ENCODE measurements at regions not wholly inside any gene's neighbourhood (a gene's known extent, or its start where the extent isn't known, plus 50 kb on each side); places are given as distances from the start of the nearest gene placed in this dataset.

DNA sequence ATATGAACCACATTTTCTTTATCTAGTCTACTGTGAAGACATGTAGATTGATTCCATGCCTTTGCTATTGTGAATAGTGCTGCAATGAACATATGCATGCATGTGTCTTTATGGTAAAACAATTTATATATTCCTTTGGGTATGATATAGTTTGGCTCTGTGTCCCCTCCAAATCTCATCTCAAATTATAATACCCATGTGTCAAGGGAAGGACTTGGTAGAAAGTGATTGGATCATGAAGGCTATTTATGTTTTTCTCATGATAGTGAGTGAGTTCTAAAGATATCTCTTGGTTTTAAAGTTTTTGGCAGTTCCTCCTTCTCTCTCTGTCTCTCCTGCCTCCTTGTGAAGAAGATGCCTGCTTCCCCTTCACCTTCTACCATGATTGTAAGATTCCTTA lies 248.7 kb downstream of the GPR37 start:
- ChIA-PET CTCF (no interaction called here), POLR2A (no interaction called here)

DNA sequence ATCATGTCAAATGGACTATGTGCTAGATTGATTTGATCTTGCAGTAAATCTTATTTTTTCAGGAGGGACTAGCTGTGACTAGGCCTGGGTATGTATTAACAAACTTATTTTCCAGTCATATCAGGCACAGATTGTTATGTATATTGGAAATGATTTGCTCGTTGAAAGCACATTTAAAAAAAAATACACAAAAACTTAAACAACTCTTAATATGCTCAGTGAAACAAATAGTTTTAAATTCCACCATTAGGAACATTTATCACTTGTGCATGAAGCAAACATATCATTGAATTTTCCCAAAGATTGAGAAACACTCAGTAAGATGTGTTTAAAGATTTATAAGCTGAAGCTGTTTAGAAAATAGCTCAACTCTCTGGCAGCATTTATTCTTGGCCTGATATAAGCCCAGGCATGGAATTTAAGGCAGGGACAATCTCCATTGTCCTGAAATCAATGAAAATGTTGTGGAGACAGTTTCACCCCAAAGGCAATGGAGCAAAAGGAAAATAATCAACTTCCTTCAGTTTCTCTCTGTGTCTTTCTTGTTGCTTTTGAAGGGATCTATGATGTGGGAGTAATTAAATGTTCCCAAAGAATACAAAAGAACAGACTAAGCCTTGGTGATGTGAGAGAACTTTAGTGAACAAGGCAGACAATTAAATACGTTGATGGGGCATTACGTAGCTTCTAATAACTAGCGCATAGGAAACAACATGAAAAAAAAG lies 250.3 kb downstream of the GPR37 start:
- POLR2A ChIA-PET, result no interaction called here
- CTCF ChIA-PET, result no interaction called here

DNA sequence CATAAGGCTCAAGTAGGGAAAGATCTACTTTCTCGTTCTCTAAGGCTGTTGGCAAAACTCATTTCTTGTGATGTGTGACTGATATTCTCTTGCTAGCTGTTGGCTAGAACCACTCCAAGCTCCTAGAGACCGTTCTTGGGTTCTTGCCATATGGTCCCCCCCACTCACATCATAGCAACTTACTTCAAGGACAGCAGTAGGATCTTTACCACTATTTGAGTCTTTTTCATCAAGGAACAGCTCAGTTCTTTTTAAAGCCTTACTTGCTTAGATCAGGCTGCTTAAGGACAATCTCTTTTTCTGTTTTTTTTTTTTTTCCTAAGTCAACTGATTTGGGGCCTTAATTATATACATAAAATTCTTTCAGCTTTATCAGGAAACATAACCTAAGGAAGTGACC lies 251.1 kb downstream of the GPR37 start:
- ChIA-PET CTCF (no interaction called here), POLR2A (no interaction called here)

DNA sequence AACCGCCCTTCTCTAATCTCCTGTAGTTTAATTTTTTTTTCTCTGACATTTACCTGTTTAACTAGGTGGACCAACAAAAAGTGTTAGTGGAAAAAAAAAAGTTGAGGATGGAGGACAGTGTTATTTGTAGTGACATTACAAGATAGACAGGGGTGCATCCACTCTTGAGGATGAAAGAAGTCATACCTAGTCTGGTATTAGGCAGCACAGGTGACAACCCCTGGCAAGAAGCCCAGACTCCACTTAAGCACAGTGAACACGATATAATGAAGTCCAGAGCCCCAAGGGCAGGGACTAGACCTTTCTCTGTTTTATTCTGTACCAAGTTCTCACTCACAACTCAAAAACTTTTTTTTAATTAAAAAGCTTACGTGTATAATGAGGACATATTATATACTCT lies 268.4 kb downstream of the GPR37 start:
- ChIA-PET CTCF (interaction anchor here (0.5 kb wide), 1 partner anchor 371 kb away, joined by 3 read pairs; no protein-coding TSS in a partner anchor), POLR2A (no interaction called here)

DNA sequence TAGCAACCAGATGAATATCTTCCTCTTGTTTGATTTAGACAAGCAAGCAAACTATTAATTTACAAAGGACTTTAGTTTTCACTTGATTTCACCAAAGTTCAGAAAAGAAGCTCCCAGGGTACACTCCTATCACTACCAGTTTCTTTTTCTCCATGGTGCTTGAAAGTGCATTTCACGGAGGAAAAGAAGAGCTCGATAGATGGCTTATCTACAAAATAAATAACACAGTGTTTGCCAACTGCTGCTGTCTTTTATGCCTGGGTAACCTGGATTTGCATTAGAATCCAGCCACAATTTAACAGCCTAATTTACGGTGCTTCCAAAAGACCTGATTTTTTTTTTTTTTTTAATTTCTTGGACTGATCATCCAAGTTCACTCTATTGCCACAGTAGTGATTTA lies 275.7 kb downstream of the GPR37 start:
- ChIA-PET POLR2A (no interaction called here), CTCF (interaction anchor here (0.6 kb wide), 1 partner anchor 658 kb away, joined by 3 read pairs; no protein-coding TSS in a partner anchor)

DNA sequence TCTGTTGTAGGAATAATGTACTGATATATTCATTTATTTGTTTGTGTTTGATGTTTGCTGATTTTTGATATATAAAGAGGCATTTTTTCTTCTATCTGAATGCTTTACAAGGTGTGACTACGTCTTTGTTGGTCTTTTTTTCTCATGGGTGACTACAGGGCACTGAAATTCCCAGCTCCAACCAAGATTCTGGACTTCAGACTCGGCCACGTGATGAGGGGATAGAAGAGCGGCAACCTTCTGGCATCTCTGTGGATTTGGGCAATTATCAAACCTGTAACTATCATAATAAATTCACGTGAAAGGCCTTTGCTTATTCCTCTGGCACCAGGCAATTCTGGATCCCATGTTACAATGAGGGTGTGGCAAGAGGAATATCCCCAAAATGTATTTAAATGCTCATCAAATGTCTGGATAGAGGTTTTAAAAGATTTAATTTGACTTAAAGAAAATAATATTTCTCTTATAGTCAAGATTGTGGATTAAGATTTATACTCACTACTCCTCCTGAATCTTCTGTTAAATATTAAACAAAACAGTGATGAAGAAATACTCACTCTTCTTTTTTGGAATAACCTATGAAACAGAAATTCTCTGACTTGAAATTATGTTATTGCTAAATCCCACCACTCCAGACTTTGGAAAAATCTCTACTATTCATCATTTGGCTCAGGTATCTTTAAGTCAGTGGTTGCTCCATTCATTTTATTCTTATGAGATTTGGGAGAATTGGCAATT lies 276.3 kb downstream of the GPR37 start:
- ChIA-PET CTCF (interaction anchor here (0.6 kb wide), 1 partner anchor 658 kb away, joined by 3 read pairs; no protein-coding TSS in a partner anchor), POLR2A (no interaction called here)

DNA sequence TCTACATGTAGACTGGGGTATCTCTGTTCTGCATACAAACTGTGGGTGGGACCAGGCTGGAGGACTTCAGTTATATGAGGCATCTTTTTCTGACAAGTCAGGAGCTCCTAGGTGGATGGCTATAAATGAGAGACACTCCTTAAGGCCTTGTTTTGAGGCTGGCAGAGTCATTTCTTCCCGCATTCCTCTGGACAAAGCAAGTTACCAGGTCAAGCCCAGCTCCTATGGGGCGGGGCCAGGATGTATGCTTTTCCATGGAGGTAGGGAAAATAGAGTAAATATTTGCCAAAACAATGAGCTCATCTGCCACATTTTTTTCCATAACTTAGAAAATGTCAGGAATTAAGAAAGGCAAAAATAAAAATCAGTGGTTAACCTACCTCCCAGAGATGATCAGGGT lies 283.4 kb downstream of the GPR37 start:
- ChIA-PET POLR2A (no interaction called here), CTCF (no interaction called here)

DNA sequence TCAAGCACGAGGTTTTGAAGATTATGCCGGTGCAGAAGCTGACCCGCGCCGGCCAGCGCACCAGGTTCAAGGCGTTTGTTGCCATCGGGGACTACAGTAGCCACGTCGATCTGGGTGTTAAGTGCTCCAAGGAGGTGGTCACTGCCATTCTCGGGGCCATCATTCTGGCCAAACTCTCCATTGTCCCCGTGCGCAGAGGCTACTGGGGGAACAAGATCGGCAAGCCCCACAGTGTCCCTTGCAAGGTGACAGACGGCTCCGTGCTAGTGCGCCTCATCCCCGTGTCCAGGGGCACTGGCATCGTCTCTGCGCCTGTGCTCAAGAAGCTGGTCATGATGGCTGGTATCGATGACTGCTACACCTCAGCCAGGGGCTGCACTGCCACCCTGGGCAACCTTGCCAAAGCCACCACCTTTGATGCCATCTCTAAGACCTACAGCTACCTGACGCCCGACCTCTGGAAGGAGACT lies 284.7 kb downstream of the GPR37 start:
- ChIA-PET POLR2A (no interaction called here), CTCF (no interaction called here)

DNA sequence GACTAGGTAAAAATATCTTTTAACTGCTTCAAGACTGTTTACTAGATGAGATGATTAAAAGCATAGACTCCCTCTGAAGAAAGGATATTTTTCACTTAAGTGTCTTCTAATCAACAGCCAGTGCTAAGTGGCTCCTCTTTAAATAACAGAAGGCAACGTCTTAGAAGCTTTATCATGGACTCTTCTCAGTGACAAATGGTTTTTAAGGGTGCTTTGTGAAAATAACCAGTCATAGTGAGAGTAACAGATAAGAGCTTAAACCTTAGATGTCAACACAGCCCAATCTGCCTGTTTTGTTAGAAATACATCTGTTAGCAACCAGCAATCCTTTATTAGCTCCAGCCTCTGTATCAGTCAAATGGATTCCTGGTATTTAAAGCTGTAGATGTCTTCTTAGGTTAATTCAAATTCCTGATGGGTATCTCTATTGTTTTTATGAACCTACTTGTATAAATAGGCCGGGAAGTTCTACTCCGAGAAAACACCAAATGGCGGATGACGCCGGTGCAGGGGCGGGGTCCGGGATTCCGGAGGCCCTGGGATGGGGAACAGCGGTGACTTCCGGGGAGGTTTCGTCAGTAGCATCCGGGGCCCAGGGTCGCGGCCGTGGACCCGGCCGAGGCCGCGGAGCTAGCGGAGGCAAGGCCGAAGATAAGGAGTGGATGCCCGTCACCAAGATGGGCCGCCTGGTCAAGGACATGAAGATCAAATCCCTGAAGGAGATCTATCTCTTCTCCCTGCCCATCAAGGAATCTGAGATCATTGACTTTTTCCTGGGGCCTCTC lies 285.4 kb downstream of the GPR37 start:
- POLR2A ChIA-PET, result no interaction called here
- CTCF ChIA-PET, result no interaction called here

DNA sequence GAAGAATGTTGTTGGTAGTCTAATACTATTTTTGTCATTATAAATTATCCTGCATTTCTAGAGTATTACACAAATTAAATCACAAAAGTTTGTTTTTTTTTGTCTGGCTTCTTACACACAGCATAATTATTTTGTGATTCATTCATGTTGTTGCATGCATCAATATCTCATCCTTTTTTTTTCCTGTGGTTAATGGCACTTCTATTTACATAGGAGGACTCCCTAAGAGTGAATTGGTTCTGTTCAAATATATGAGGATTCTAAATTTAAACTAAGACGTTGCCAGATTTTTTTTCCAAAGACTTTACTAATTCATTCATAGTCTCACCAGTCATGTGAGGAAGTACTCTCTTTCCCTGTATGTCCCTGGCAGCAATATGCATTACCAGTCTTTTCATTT lies 303.3 kb downstream of the GPR37 start:
- POLR2A ChIA-PET, result no interaction called here
- CTCF ChIA-PET, result no interaction called here

DNA sequence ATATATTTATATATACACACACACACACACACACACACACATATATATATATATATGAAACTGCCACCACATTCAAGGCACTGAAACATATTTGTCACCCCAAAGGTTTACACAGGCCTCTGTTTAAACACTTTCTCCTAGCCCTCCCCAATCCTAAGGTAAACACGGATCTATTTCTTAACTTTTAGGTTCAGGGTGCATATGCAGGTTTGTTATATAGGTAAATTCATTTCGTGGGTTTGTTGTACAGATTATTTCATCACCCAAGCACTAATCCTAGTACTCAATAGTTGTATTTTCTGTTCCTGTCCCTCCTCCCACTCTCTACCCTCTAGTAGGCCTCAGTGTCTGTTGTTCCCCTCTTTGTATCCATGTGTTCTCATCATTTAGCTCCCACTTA lies 305.0 kb downstream of the GPR37 start:
- ChIA-PET POLR2A (no interaction called here), CTCF (no interaction called here)

DNA sequence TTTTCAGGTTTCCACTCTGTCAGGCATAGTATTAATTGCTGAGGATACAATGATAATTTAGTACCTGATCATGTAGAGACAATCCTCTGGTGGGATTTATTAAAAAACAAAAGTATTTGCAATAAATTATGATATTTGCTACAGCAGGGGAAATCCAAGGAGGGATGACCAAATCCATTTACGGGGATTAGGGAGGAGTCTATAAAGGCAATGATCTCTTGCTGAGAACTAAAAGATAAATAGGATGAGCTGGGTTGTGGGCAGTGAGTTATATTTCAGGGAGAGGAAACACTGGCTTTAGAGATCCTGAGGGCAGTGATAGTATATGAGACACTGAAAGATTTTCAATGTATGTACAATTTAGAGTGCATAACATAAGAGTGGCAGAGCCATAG lies 305.5 kb downstream of the GPR37 start:
- POLR2A ChIA-PET, result no interaction called here
- CTCF ChIA-PET, result no interaction called here

DNA sequence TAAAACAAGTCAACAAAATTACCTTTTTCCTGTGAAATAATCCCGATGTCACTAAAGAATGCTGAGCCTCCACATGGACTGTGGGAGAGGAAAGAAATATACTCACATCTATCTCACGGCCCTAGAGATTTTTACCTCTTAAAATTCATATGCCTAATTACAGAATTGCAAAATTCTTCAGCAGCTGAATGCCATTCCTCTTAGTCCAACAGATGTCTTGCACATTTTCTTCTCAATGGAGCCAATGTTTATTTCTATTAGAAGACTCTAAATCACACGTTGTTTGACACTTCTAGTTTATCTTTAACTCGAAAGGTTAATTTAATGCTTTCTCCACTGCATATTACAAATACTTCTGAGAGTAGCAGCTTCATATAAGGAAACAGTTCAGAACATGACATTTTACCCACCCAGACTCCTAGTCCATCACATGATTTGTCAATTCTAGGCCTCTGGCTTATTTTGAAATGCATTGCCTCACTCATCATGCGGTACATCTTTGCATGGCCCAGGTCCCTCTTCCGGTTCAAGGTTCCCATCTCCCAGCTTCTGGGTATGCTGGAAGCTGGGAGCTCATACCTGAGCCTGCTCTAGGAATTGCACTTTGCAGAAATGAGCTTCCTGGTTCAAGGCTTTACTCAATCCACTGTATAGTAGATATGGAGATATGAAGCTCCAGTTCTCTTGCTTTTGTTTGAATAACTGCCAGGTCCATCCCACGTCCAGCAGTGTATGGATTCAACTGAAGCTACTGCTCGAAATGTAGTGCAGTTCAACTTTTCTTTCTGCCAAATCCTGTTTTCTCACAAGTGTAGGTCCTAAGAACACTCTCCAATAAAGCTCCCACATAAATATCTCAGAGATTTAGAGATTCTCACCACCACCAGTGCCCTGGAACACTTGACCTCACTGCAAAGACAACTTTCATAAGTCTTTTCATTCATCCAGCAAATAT lies 306.2 kb downstream of the GPR37 start:
- POLR2A ChIA-PET, result no interaction called here
- CTCF ChIA-PET, result no interaction called here

DNA sequence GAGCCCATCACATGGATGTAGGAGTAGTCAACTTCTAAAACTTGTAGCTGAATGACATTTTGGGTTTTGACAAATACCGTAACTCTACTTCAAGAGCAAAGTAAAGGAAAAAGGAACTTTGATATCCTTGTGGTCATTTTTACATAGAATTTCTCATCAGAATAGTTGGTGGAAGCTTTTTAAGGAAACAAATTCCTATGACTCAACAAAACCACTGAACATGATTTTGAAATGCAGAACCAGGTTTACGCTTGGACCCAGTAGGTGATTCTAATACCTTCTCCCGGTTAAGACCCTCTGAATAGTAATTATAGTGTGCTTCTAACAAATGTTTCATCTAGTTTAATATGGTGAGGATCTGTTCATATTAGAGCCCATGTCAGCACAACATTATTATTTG lies 307.8 kb downstream of the GPR37 start:
- POLR2A ChIA-PET, result no interaction called here
- CTCF ChIA-PET, result no interaction called here

DNA sequence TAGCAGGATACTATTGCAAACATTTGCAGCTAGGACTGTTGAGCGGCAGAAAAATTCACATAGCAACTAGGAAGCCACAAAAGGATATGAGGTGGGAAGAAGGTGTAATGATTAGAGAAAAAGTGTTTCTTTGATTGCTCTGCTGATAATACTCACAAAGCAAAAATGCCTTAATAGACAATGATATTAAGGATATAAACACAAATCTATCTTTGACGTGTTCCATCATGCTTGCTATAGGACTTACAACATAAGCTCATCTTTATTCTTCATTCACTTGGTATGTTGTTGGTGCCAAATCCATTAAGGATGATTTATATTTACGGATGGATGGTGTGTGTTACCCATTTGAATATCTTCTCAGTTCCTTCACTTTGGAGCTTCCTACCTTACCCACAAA lies 309.3 kb downstream of the GPR37 start:
- CTCF ChIA-PET, result no interaction called here
- POLR2A ChIA-PET, result no interaction called here

DNA sequence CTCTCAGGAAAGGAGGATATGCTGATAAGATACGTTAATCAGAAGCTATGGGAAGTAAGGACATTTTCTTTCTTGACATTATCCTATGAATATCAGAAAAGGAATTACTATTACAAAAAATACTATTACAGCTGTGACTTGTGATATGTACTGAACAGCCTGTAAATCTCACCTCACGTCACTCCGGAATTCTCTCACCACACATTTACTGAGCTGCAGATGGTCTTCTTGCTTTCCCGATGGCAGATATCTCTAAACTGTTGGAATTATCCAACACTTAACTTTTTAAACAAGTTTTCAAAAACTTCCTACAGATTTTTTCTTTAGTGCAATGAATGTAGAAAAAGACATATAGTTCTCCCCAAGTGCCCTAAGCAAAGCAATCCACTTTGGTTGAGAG lies 313.4 kb downstream of the GPR37 start:
- ChIA-PET CTCF (no interaction called here), POLR2A (no interaction called here)

DNA sequence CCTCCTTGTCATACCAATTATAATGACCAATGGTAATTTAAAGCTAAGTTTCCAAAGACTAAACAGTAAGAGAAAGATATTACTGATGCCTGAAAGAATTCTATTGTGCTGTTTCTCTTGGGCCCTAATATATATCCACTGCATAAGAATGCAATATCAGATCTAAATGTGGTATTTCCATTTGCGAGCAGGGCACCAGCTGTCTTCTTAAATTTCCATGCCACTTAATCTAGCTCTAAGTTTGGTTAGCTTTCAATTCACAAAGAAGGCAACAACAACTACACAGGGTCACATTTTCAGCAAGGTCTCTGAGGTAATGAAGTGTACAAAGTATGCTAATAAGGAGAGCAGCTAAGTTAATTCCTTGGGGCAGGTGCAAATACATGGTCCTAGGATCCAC lies 315.7 kb downstream of the GPR37 start:
- ChIA-PET CTCF (no interaction called here), POLR2A (no interaction called here)

DNA sequence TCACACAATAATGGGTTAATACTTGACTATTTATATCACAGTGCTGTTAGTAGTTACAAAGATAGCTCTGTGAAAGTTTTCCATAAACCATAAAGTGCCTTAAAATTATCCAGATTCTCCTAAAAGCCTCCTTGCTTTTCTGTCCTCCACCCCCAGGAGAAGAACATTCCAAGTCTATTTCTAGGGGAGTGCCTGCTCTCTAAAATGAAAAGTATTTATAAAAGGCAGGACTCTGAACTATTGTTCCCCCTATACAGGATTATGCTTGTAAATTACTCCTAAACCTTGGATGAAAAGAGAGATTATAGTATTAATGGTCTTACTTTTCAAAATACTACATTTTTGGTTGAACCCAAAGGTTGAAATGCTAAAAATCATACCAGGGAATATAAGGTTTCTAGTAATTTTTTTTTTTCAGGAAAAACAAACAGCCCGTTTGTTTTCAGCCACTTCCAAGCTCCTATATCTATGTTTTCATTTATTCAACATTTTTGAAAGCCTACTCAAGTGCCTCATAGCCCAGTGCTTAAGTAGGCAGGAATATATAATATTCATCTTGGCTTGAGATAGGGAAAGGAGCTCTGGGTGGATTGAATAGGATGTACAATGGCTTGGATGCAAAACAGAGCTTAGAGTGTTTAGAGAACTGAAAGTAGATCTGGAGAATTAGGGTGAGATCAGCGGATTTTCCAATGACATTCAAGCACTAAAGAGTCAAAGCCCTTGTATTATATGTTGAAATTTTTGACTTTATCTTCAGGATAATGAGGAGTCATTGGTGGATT lies 320.7 kb downstream of the GPR37 start:
- POLR2A ChIA-PET, result no interaction called here
- CTCF ChIA-PET, result no interaction called here

DNA sequence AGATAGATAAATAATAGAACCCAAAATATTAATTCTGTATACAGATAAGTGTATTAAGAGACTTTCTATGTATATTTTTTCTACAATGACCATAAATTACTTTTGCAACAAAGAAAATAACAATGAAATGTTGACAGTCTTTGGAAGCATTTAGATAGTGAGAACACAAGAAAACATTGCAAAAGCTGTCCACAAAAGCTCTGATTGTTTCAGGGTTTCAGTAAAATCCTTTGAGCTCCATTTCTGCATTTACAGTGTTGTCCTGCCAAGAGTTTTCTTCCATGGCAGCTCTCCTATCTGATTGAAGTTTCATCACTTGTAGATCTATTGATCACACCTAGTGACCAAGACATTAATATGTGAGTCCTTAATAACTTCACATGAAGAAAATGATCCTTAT lies 321.8 kb downstream of the GPR37 start:
- POLR2A ChIA-PET, result no interaction called here
- CTCF ChIA-PET, result no interaction called here
